GM21423 (cell line): ENCODE measurements at regions not wholly inside any gene's neighbourhood (a gene's known extent, or its start where the extent isn't known, plus 50 kb on each side); places are given as distances from the start of the nearest gene placed in this dataset.
A peak's percentile ranks its signal among the peaks of the same experiment; 100 is the strongest.
"Not testable (repeated sequence)": the region's sequence is repeated elsewhere in the genome, so short reads cannot be mapped to it uniquely, and the experiment has no call there.

Experiments used
- ATAC-seq: cut with Tn5 transposase; IDR thresholded peaks from one replicate; pipeline ENCODE4 v1.9.1; 2021; ENCODE audit warnings: mild to moderate bottlenecking, moderate library complexity; ENCODE audit not compliant: unreplicated experiment

DNA sequence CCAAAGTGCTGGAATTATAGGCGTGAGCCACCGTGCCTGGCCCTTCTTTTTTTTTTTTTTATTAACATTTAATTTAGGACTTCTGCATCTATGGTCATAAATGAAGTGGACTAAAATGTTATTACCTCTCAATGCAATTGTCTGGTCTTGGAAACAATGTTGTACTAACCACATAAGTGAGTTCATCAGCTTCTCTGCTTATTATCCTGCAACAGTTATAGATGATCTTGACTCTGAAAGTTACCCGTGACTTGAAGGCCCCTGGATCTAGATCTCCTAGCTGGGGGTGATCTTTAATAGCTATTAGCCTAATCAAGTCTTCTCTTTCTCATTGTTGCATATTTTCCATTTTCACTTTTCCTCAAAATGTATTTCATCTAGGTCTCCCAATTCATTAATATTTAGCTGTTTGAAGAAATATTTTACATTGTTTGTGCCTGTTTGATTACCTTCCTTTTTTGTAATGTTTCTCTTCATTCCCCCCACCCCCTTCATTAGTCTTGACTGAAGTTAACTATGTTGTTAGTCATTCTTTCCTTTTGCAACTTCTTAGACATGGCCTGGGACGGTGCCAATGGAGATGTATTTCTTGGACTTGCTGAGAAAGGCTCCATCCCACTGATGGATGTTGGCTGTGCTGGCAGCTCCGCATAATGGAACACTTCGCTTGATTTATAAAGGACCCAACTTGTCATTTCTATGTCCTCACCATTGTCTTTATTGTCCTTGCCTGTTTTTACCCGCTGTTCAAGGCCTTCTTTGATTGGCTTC is 141.6 kb upstream of the RIOK3 start:
- ATAC-seq, result no peak

DNA sequence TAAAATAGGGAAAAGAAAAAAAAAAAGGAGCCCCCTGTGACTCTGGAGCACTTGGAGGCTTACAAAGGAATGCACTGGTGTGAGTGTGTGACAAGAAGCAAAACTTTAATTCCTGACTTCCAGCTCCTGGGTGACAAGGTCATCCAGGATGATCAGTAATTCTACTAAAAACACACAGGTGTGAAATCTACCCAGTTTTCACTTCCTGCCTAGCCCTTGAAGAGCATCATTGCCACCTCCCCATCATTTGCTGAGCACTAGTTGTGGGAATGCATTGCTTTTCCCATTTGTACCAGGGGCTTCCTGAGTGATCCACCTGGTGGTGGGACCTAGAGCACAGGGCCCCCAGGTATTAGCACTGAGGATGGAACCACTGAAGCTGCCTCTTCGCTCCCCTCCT is 139.7 kb upstream of the RIOK3 start:
- no peak for ATAC-seq

DNA sequence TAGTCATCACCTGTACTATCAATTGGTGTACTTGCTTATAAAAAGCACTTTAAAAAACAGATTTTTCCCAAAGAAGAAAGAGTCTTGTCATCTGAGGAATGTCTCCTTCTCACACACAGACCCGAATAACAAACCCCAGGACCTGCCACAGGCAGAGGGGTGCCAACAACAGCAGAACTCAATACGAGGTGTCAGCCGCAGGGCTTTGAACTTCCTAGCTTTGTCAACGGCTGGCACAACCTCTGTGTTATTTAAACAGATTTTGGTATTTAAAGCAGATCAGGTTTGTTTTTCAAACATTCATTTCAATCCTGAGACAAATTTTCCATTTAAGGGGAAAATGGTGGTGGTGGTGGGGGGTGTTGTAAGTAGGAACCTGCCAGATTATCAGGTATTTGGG is 138.4 kb upstream of the RIOK3 start:
- no peak for ATAC-seq

DNA sequence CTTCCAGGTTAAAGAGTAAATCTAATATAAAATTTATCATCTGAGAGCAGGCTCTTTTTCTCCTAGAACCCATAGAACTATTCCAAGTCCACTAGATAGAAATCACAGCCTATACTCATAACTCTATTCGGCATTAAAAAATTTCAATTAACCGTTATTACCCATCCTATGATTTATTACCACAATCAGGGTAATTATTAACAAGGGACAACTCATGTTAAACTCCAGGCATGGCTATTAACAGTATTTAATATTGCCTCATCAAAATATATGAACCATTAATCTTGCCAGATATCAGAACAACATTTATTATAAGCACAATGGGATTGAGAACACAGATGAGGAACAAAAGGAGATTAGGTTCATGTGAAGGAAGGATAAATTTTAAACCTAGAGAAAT is 136.8 kb upstream of the RIOK3 start:
- ATAC-seq, result no peak

DNA sequence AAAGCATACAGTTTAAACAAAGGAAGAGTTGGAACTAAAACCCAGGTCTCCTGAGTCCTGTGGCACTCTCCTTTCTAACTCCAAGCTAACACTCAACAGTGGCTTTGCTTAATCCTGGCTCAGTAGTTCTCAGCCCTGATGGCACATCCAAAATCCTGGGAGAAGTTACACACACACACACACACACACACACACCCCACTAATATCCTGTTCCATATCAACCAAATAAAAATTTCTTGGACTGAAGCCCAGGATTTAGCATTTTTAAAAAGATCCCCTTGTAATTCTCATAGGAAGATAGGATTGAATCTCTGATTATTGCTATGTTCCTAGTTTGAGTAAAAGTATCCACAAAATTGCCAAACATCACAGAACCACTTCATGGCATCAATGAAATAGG is 136.1 kb upstream of the RIOK3 start:
- no peak for ATAC-seq

DNA sequence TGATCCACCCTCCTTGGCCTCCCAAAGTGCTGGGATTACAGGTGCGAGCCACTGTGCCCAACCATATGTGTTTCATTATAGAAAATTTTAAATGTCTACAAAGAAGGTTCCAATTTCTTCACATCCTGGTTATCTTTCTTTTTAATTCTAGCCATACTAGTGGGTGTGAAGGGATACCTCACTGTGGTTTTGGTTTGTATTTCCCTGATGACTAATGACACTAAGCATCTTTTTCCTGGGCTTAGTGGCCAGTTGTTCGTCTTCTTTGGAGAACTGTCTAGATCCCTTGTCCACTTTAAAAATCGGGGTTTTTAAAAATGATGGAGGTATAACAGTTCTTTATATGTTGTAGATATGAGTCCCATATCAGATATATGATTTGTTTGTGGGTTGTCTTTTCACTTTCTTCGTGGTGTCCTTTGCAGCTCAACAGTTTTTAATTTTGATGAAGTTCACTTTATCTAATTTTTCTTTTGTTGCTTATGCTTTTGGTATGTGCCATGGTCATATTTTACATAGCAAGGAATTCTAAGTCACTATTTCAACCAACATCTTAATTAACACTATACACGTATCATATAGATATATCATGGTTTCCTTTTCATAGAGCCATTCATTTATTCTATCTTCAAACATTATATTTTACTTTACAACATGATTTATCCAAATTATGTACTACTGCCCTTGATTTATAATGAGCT is 135.0 kb upstream of the RIOK3 start:
- ATAC-seq, result no peak

DNA sequence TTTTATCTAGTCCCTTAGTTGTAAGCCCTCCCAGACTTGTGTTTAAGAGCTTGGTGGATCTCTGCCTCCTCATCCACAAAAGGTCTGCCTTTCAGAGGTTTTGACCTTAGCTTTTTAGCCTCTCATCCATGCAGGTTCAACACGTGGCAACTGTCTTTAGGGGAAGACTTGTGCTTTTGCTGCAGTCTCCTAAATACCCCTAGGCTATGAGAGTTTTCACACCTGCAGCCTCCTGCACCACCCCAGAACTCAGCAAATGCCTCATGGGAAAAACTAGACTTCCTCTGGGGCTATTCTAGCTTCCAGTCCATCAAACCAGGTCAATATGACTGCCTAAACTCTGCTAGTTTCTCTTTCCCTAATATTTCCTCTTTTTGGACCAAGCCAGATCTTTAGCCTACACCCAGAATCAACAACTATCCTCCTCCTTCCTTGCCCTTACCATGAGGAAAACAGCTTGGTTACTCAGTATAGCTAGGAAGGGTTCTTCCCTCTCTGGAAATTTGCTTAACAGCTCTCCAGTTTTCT is 132.3 kb upstream of the RIOK3 start:
- no peak for ATAC-seq

DNA sequence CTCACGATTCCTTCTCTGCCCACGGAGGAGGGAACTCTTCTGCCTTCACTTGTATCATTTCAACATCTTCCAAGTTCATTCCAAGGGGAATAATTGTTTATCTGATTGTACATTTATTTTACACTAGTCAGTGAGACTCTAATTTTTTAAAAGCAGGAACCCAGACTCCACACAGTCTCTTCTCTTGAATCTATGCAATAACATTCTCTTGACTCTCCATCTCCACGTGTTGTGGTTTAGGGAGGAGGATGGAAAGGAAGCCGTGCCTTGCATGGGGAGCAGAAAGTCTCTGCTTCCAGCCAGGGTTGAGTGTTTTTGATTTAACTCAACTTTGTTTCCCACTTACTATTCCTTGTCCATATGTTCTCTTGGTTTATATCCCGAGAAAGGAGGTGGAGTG is 131.1 kb upstream of the RIOK3 start:
- ATAC-seq, result no peak

DNA sequence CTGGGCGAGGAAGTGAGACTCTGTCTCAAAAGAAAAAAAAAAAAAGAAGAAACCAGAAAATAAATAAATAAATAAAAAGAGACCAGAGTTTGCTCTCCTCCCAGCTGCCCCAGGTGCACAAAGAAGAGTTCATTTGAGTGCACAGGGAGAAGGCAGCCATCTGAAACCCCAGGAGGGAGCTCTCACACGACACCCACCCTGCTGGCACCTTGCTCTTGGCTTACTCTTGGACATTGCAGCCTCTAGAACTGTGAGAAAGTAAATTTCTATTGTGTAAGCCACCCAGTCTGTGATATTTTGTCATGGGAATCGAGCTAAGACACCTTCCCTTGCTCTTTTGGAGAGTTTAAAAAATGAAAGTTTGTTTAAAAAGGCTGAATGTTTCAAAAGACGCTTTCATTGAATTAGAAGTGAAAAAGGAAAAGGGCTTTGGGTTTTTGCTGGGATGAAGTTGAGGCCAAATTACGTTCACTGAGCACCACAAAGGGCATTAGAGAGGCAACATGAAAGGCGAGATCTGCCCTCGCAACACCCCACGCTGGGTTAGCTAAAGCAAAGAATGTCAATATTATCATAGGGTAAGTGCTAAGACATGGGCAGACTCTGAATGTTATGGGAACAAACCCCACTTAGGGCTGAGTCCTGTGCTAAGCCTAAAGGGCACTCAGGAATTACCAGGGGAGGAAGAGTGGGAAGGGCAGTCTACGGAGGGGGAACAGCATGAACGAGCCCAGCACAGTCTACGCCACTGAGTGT is 128.9 kb upstream of the RIOK3 start:
- no peak for ATAC-seq

DNA sequence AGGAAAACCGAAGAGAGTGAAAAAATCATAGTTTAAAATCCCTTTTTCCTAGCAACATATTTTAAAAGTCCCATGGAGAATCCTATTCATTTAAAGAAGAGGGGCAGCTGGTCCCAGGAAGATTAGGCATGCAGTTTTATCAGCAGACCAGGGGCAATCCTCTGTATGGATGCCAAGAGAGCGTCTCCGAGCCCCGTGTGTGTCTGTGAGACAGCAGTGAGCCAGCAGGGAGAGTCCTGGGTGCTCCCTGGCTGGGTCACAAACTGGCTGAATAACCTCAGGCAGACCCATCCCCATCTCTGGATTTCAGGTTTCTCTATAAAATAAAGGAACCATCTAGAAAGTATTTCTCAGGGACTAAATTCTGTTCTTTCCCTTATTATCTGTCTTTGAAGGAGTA is 128.2 kb upstream of the RIOK3 start:
- no peak for ATAC-seq

DNA sequence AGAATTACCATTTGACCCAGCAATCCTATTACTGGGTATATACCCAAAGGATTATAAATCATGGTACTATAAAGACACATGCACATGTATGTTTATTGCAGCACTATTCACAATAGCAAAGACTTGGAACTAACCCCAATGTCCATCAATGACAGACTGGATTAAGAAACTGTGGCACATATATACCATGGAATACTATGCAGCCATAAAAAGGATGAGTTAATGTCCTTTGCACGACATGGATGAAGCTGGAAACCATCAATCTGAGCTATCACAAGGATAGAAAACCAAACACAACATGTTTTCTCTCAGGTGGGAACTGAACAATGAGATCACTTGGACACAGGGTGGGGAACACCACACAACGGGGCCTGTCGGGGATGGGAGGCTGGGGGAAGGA is 123.4 kb upstream of the RIOK3 start:
- ATAC-seq, result not testable (repeated sequence)

DNA sequence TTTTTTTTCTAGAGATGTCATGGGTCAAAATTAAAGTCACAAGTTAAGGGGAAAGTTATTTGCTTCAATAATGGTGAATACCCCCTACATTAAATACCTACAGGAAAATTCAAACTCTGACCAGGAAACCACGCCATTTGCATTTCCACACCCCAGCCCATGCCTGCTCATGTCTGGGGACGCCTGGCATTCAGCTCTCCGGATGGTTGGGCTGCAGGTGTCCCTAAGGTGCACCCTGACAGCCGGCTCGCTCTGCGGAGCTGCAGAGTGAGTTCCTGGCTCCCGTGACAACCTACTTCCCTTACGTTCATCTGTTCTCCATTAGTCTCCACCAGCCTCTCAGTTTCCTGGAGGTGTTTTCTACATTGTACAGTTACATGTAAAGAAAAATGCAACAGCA is 122.7 kb upstream of the RIOK3 start:
- ATAC-seq, result peak; percentile 97

DNA sequence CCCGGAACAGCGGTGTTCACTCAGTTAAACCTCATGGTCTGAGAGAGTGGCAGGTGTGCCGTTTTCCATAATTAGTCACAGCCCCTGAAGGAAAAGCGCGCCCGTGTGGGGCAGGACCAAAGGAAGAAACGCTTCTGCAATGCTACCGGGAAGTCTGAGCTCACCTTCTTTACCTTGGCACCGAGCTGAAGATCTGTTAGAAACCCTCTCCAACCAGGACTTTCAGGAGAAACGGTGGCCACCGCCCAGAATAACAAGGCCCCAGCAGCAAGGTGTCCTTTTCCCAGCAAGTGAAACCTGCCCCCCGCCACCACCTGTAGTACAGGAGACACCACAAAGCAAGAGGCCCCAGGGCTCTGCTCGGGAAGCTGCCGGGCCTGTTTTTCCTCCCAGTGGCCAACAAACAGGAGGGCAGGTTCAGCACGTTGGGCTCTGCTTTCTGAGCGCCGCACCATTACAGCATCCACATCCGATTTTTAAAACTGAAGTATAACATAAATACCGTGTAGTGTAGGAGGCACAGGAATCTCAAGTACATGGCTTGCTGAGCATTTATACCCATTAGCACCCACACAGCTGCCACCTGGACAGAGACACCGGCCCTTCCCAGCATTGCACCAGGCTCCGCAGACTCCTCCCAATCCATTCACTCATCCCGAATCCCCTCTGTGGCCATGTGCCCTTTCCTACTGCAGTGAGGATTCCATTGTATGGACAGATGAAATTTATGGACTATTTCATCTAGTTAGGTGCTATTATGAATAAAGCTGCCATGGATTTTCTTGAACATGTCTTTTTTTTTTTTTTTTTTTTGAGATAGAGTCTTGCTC is 121.8 kb upstream of the RIOK3 start:
- ATAC-seq, result no peak

DNA sequence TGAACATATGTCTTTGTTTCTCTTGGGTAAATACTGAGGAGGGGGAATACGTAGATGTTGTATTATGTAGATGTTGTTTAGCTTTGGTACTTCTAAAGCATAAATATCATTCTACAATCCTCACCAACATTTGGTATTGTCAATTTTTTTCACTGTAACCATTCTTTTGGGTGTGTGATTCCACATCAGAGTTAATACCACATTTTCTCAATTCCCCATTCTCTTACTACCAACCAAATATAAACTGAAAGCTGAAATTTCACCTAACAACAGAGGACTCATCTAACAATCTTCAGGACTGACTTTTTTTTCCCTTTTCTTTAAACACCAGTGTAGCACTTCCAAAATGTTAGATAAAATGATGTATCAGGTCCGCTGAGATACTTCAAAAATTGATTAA is 120.7 kb upstream of the RIOK3 start:
- ATAC-seq, result no peak

DNA sequence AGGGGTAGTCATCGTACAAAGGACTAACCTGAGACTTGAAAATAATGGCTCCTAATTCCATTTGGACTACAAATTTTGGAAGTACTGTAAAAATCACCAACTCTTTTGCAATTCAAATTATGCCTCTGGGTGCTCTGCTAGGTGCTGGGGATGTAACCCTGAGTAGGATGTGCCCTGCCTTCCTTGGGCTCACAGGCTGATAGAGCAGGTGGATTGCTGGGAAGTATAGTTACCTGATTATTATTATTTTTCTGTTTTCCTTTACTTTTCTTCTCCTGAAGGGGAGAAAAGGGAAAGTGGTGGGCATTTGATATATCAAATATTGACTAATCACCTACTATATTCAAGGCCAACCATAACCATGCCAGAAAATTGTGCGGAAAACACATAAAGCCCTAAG is 119.3 kb upstream of the RIOK3 start:
- ATAC-seq, result no peak

DNA sequence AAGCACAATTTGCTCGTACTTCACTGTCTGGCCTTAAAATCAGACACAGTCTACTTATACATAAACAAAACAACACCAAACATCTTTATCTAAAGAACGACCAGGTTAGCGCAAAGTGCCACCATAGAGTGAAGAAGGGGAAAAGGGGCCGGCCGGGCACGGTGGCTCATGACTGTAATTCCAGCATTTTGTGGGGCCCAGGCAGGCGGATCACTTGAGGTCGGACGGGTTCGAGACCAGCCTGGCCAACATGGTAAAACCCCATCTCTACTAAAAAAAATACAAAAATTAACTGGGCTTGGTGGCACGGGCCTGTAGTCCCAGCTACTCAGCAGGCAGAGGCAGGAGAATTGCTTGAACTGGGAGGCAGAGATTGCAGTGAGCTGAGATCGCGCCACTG is 118.5 kb upstream of the RIOK3 start:
- ATAC-seq, result no peak

DNA sequence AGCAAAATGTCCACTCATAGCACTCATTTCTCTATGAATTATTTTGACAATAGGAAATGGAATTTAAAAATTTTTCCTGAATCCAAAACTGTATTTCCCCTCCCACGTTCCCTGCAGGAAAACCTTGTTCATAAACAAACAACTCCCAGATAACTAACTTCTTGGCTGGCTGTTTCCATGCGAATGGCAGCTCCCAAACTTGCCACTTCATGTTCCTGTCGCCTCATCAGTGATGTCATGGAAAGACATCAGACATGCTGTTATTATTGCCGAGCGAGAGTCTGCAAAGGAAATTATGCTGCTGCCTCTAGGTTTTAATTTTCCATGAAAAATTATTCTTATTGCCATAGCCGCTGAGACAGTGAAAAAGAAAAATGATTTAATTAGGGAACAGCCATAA is 117.0 kb upstream of the RIOK3 start:
- ATAC-seq, result no peak

DNA sequence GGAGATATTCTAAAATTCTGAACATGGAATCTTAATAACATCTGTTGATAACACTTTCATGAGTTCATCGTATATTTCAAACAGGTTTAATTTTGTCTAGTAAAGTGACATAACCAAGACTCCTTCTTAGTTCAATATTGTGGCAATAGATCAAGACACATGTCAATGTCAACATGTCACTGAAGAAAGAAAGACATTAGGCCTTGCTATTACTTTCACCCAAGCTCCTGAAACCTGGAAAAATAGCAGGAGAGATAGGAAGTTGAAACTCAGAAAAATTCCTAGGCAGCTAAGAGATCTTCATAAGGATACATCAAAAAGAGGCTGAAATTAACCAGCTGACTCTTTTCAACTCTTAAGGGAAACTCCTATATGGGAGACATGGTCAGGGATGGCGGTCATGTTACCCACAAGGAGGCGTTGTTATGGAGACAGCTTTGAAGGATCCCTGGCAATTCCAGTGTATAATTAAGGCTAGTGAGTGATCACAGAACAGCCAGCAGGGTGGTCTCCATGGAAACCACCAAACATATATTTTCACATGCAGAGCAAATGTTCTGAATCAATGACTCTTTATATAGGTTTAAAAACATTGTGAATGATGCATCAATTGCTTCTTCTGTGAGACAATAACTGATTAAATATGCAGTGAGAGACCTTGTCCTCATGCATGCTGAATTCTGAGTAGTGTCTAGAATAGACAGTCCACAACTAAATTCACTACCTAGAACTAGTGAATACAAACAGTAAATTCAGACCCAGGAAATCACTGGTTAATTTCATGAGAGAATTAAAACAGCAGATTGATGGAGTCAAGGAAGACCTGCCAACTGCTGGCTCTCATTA is 115.3 kb upstream of the RIOK3 start:
- ATAC-seq, result no peak

DNA sequence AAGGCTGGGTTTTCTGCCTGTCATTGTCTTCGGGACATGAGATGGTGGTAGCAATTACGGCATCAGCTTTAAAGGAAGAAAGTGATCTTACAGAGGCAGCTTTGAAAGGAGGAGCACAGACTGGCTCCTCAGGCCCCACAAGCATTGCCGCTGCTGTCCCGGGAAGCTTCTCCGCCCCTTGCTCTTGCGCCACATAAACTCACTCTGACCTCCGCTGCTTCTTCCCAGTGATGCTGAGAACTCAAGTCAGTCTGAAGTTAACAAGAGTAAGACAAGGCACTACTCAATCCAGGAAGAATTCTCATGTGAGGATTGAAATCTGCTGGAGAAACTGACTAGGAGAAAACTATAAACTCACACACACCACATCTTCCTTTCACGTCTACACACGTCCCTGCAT is 112.4 kb upstream of the RIOK3 start:
- no peak for ATAC-seq

DNA sequence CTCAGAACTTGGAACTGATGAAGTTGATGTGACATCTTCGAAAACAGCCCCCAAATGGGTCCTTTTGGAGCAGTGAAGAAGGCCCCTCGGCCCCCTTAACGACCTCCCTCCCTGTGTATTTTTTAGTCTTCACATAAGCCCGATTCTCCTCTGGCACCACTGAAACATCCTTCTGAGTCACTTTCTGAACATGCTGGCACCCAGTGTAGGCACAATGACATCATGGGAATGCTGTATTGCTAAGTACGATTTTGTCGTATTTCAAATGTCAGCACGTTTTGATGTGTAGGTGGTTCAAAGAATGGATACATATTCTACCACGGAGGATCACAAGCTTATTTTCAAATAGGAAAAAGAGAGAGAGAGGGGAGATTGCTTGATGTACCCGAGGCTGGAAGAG is 111.7 kb upstream of the RIOK3 start:
- ATAC-seq, result no peak
